Spinal cord (tissue), 9 donors: ENCODE measurements at regions not wholly inside any gene's neighbourhood (a gene's known extent, or its start where the extent isn't known, plus 50 kb on each side); places are given as distances from the start of the nearest gene placed in this dataset.

Source experiments
- DNase-seq, 6 donors: peaks; one replicate each; pipeline versions ENCODE4 v3.0.0 to v3.0.0-alpha.2; 2013 to 2015; ENCODE audit warnings: low spot score in 6 of 6, low read depth in 4 of 6
- H3K27ac ChIP-seq: one replicate; pipeline ENCODE4 v1.5.1; 2013; ENCODE audit warnings: low read depth, low read length, control low read depth
- H3K27me3 ChIP-seq: one replicate; pipeline ENCODE4 v1.6.1; 2013; ENCODE audit warnings: low read length; ENCODE audit not compliant: control insufficient read depth, insufficient read depth
- H3K36me3 ChIP-seq: one replicate; pipeline ENCODE4 v1.6.1; 2013; ENCODE audit warnings: low read length; ENCODE audit not compliant: control insufficient read depth, insufficient read depth
- H3K4me1 ChIP-seq: one replicate; pipeline ENCODE4 v1.6.1; 2013; ENCODE audit warnings: low read length; ENCODE audit not compliant: control insufficient read depth, insufficient read depth
- H3K4me3 ChIP-seq: one replicate; pipeline ENCODE4 v1.5.1; 2013; ENCODE audit warnings: low read depth, low read length, control low read depth
- H3K9me3 ChIP-seq: one replicate; pipeline ENCODE4 v1.6.1; 2013; ENCODE audit warnings: low read length; ENCODE audit not compliant: control insufficient read depth, insufficient read depth
- WGBS: methylation state at CpG from one replicate; pipeline ENCODE4 v1.1.5; 2013; ENCODE audit warnings: missing lambda C conversion rate; ENCODE audit not compliant: insufficient coverage; 5-methylcytosine and 5-hydroxymethylcytosine counted together
- donor health status: healthy.

DNA sequence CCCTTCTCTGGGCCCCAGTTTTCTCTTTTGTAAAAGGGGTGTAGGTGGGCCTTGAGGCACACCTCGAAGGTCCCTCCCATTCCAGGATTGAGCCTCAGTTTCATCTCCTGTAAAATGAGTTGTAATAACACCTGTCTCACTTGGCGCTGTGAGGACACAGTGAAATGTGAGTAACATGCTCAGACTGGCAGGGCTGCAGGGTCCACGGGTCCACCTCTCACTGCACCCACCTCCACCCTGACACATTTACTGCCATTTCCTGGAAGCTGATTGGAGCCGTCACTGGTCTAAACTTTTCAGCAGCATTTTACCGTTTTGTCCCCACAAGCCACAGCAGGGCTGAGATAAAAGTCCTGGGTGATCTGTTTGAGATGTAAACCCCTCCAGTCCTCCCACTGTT is 398.0 kb downstream of the PTPRU start:
- Histone ChIP-seq H3K9me3 (no peaks in the 10 kb centered on the region), H3K27me3 (no peaks in the 10 kb centered on the region), H3K4me1 (peaks cover 10% of the 10 kb centered on the region), H3K36me3 (no peaks in the 10 kb centered on the region), H3K4me3 (no peak overlapping the region), H3K27ac (no peak overlapping the region)
- WGBS: 81% methylated on average over 4 of the region's 5 CpGs
- DNase-seq: no peak

DNA sequence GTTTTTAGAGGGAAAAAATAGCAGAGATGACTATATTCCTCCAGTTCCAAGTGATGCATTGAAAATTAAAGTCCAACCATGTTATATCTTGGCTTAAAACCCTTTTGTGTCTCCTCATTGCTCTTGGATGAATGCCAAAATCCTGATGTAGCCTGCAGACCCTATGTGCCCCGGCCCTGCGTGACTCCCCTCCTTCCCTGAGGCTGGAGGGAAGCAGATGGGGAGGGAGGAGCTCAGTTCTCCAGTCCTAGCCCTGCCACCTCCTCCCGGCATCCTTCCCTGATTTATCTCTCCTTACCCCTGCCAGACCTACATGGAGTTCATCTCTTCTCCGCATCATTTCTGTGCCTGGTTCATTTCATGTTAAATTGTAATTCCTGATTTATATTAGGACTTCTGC is 397.4 kb downstream of the PTPRU start:
- H3K27ac ChIP-seq: no peak overlapping the region
- no peaks in the 10 kb centered on the region for H3K9me3 ChIP-seq
- peak in 2 of 6 donors; percentile 41 to 52 for DNase-seq
- WGBS: no CpG with 5 or more reads among the region's 4 CpGs
- no peaks in the 10 kb centered on the region for H3K27me3 ChIP-seq
- no peak overlapping the region for H3K4me3 ChIP-seq
- H3K4me1 ChIP-seq: peaks cover 10% of the 10 kb centered on the region
- no peaks in the 10 kb centered on the region for H3K36me3 ChIP-seq

DNA sequence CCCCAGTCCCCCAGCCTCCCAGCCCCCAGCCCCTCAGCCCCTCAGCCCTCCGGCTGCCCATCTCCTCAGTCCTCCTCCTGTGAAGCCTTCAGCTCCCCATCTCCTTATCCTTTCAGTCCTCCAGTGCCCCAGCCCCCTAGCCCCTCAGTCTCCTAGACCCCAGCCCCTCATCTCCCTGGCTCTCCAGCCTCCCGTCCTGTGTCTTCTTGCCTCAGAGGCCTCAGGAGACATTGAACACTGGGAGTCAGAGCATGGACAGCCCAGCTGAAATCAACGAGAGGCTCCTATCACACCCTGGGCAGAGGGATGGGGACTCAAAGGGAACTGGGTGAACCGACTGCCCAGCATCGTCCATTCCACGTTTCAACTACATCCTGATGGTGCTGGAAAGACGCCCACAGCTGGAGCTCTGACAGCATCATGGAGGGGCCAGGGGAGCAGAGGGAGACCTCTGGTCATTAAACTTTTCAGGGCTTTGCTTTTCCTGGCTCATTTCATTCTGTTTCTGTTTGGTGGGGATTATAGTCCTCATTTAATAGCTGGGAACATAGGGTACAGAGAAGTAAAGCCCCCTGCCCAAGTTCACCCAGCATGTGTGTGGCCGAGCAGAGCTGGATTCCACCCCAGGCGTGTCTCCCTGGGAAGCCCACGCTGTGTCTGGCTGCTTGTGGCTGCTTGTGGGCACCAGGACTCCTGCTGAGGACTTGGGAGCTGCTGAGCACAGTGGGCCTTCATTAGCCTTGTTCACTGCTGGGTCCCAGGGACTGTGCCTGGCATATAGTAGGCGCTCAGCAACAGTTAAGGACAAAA is 396.7 kb downstream of the PTPRU start:
- Histone ChIP-seq H3K4me1 (peaks cover 10% of the 10 kb centered on the region), H3K9me3 (no peaks in the 10 kb centered on the region), H3K36me3 (no peaks in the 10 kb centered on the region), H3K27ac (no peak overlapping the region), H3K27me3 (no peaks in the 10 kb centered on the region), H3K4me3 (no peak overlapping the region)
- DNase-seq: peak in 1 of 6 donors; percentile 46
- WGBS: 57% methylated on average over 11 of the region's 11 CpGs

DNA sequence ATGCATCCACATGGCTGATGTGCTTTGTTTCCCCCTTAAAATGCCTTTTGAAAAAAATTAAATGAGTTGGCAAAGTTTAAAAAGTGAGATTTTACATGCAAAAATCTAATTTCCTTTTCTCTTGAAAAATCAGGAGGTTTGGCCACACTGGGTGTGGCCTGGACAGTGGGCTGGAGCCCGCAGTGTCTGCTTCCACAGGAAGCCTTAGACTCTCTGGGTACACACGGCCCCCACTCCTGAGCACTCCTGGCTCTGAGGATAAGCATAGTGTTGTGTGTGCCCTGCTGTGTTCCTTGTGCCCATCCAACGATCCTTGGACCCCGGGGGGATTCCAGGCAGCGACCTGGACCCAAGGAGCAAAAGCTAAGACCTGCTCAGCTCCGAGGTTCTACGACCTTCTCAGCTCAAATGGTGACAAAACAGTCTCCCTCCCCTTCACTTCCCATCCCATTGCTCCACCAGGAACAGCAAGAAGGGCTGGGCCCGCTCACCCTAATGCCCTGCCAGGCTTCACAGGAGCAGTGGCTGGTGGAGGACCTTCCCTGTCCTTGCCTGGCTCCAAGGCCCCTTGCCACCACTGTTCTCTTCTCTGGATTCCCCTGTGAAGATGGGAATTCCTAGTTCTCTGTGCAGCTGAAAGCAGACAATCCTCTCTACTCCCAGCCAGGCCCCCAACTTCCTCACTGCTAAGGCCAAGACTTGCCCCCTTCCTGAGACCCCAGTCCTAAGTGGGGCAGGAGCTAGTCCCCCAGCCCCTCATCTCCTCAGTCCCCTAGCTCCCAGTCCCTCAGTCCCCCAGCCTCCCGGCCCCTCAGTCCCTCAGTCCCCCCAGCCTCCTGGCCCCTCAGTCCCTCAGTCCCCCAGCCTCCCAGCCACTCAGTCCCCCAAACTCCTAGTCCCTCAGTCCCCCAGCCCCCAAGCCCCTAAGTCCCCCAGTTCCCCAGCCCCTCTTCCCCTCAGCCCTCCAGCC is 395.8 kb downstream of the PTPRU start:
- peak overlapping the region; percentile 40 for H3K27ac ChIP-seq
- no peaks in the 10 kb centered on the region for H3K36me3 ChIP-seq
- DNase-seq: no peak
- no peak overlapping the region for H3K4me3 ChIP-seq
- no peaks in the 10 kb centered on the region for H3K9me3 ChIP-seq
- 79% methylated on average over 7 of the region's 9 CpGs for WGBS
- no peaks in the 10 kb centered on the region for H3K27me3 ChIP-seq
- H3K4me1 ChIP-seq: peaks cover 10% of the 10 kb centered on the region

DNA sequence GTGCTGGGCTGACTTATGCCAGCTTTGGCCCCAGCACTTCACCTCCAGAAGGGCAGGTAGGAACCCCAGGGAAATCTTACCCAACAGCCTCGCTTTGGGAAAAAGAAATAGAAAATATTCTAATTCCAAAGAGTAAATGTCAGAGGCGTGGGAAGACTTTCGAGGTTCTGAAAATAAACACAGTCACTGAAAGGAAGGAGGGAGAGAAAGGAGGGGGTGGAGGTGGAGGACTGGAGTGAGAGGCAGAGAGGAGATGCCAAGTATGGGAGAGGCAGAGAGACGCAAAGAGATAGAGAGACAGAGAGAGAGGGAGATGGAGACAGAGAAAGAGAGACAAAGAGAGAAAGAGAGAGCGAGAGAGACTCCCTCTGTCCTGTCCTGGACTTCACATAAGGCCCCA is 395.0 kb downstream of the PTPRU start:
- no peak for DNase-seq
- H3K9me3 ChIP-seq: no peaks in the 10 kb centered on the region
- H3K4me1 ChIP-seq: peaks cover 10% of the 10 kb centered on the region
- WGBS: 94% methylated on average over 2 of the region's 5 CpGs
- H3K27me3 ChIP-seq: no peaks in the 10 kb centered on the region
- H3K36me3 ChIP-seq: no peaks in the 10 kb centered on the region
- H3K4me3 ChIP-seq: no peak overlapping the region
- H3K27ac ChIP-seq: no peak overlapping the region

GRCh38 chr1:29630756-29631155 is 394.4 kb downstream of the PTPRU start:
- Histone ChIP-seq H3K4me1 (peaks cover 10% of the 10 kb centered on the region), H3K9me3 (no peaks in the 10 kb centered on the region), H3K27me3 (no peaks in the 10 kb centered on the region), H3K27ac (no peak overlapping the region), H3K4me3 (no peak overlapping the region), H3K36me3 (no peaks in the 10 kb centered on the region)
- 100% methylated on average over 1 of the region's 1 CpG for WGBS
- no peak for DNase-seq

DNA sequence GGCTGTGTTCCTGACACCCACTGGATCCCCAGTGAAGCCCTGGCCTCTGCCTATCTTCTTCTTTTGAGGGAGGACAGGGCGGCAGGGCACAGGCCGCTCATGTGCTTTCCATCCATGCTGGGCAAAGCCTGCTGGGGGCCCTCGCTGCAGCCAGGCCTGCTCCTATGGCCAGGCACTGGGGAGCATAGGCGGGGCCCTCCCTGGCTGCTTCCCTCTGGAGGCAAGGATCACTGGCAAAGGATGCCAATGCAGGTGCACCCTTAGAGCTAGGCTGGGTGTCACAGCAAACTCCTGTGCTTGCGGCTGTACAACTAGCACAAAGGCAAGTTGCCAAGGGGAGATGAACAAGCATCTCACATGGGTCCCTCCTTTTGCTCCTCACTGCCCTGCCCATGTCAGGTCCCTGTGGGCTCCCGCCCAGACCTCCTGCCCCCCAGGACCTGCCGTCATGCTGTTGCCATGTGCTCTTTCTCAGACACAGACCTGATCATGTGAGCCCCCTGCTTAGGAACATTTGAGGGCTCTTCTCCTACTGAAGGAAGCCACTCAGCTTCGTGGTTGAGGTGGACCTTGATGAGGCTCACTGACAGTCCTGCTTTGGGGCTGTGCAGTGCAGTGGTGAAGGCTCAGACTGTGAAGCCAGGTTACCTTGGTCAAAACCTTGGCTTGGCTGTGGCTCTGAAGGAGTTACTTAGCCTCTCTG is 393.6 kb downstream of the PTPRU start:
- H3K4me1 ChIP-seq: peaks cover 10% of the 10 kb centered on the region
- no peaks in the 10 kb centered on the region for H3K36me3 ChIP-seq
- H3K4me3 ChIP-seq: no peak overlapping the region
- 91% methylated on average over 8 of the region's 8 CpGs for WGBS
- H3K27me3 ChIP-seq: no peaks in the 10 kb centered on the region
- DNase-seq: no peak
- no peak overlapping the region for H3K27ac ChIP-seq
- no peaks in the 10 kb centered on the region for H3K9me3 ChIP-seq

DNA sequence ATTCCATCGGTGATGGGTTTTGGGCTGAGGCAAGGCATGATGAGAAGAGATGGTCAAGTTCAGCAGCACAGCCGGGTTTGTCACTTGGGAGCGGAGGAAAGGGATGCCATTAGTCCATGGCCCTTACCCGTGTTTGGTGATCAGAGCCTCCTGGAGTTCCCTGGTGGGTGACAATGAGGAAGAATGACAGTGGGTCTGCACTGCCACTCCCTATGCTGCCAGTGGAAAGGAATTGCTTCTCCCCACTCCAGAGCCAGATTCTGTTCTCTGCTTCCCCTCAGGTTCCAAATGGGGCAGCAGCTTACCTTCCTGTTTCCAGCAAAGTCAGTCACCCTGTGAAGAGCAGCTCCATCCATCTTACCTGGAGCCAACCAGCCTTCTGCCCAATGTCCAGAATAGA is 393.1 kb downstream of the PTPRU start:
- H3K4me1 ChIP-seq: peaks cover 7% of the 10 kb centered on the region
- H3K9me3 ChIP-seq: no peaks in the 10 kb centered on the region
- H3K36me3 ChIP-seq: no peaks in the 10 kb centered on the region
- DNase-seq: no peak
- 95% methylated on average over 3 of the region's 4 CpGs for WGBS
- H3K27ac ChIP-seq: no peak overlapping the region
- no peaks in the 10 kb centered on the region for H3K27me3 ChIP-seq
- no peak overlapping the region for H3K4me3 ChIP-seq

GRCh38 chr1:29628190-29628589 is 391.9 kb downstream of the PTPRU start:
- DNase-seq: no peak
- no peak overlapping the region for H3K4me3 ChIP-seq
- 29% methylated on average over 1 of the region's 2 CpGs for WGBS
- H3K27ac ChIP-seq: no peak overlapping the region
- no peaks in the 10 kb centered on the region for H3K36me3 ChIP-seq
- no peaks in the 10 kb centered on the region for H3K27me3 ChIP-seq
- H3K9me3 ChIP-seq: no peaks in the 10 kb centered on the region
- peaks cover 4% of the 10 kb centered on the region for H3K4me1 ChIP-seq
